ENCODE measurements at regions not wholly inside any gene's neighbourhood (a gene's known extent, or its start where the extent isn't known, plus 50 kb on each side); places are given as distances from the start of the nearest gene placed in this dataset.

DNA sequence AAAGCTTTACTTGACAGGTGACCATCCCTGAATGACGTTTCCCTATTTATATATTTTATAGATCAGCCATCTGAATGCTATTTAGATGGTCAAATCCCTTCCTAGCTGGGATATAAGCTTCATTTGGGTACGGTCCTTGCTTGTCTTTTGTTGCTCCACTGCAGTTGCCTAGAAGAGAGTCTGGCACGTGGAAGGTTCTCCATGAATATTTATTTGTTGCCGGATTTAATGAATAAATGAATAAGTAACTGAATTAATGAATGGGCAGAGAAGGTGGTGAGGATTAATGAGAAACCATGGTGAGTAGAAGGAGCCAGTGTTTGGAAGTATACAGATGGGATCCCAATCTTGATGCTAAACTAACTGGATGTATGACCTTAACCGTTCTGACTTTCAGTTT lies 222.1 kb downstream of the LPIN1 start:
- TF ChIP-seq, protein P1, sequence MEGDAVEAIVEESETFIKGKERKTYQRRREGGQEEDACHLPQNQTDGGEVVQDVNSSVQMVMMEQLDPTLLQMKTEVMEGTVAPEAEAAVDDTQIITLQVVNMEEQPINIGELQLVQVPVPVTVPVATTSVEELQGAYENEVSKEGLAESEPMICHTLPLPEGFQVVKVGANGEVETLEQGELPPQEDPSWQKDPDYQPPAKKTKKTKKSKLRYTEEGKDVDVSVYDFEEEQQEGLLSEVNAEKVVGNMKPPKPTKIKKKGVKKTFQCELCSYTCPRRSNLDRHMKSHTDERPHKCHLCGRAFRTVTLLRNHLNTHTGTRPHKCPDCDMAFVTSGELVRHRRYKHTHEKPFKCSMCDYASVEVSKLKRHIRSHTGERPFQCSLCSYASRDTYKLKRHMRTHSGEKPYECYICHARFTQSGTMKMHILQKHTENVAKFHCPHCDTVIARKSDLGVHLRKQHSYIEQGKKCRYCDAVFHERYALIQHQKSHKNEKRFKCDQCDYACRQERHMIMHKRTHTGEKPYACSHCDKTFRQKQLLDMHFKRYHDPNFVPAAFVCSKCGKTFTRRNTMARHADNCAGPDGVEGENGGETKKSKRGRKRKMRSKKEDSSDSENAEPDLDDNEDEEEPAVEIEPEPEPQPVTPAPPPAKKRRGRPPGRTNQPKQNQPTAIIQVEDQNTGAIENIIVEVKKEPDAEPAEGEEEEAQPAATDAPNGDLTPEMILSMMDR (IDR thresholded peaks at IDR 0.05): no peak
- TF ChIP-seq POLR2A (IDR thresholded peaks at IDR 0.05): no peak
